Neuronal stem cell (in vitro differentiated cells): ENCODE measurements at regions not wholly inside any gene's neighbourhood (a gene's known extent, or its start where the extent isn't known, plus 50 kb on each side); places are given as distances from the start of the nearest gene placed in this dataset.
A peak's percentile ranks its signal among the peaks of the same experiment; 100 is the strongest.

Experiments used
- DNase-seq: peaks from one replicate; pipeline ENCODE4 v3.0.0-alpha.2; 2013; ENCODE audit warnings: low spot score
- H2AFZ ChIP-seq: one replicate; pipeline ENCODE4 v1.6.1; 2013; ENCODE audit warnings: mild to moderate bottlenecking, low read length, inconsistent platforms
- H2AK5ac ChIP-seq: 2 replicates; pipeline ENCODE4 v1.6.1; 2013; ENCODE audit warnings: low read depth, mild to moderate bottlenecking, inconsistent platforms, low read length, moderate library complexity, mixed read lengths
- H2BK120ac ChIP-seq: 2 replicates; pipeline ENCODE4 v1.6.1; 2013; ENCODE audit warnings: low read depth, mild to moderate bottlenecking, inconsistent platforms, low read length, moderate library complexity, mixed read lengths
- H2BK12ac ChIP-seq: one replicate; pipeline ENCODE4 v1.6.1; 2013; ENCODE audit warnings: low read length, inconsistent platforms
- H2BK15ac ChIP-seq: 2 replicates; pipeline ENCODE4 v1.6.1; 2013; ENCODE audit warnings: mild to moderate bottlenecking, low read length, inconsistent platforms, mixed read lengths
- H2BK5ac ChIP-seq: one replicate; pipeline ENCODE4 v1.6.1; 2013; ENCODE audit warnings: inconsistent platforms, mild to moderate bottlenecking, low read length, moderate library complexity
- H3K14ac ChIP-seq: one replicate; pipeline ENCODE4 v1.6.1; 2013; ENCODE audit warnings: low read length, inconsistent platforms
- H3K18ac ChIP-seq: 2 replicates; pipeline ENCODE4 v1.6.1; 2013; ENCODE audit warnings: low read length, inconsistent platforms
- H3K23ac ChIP-seq: 2 replicates; pipeline ENCODE4 v1.6.1; 2013; ENCODE audit warnings: low read depth, mild to moderate bottlenecking, mixed read lengths, low read length, inconsistent platforms; ENCODE audit not compliant: poor library complexity
- H3K27ac ChIP-seq: replicated peaks from 3 replicates; pipeline ENCODE4 v1.5.1; 2013; ENCODE audit warnings: low read length, inconsistent platforms
- H3K27me3 ChIP-seq, 3 experiments: 2 replicates each; pipeline ENCODE4 v1.6.1; 2013; ENCODE audit warnings: low read length in 3 of 3, mild to moderate bottlenecking in 2 of 3, inconsistent platforms in 1 of 3, low read depth in 1 of 3, mixed read lengths in 1 of 3, moderate library complexity in 1 of 3; ENCODE audit not compliant: control insufficient read depth in 3 of 3, insufficient read depth in 3 of 3
- H3K36me3 ChIP-seq, 2 donors: replicated peaks in 1 of 2; 2 replicates each; pipeline ENCODE4 v1.6.1; 2013; ENCODE audit warnings: low read length in 2 of 2; ENCODE audit not compliant: control insufficient read depth in 2 of 2, insufficient read depth in 2 of 2
- H3K4ac ChIP-seq: 2 replicates; pipeline ENCODE4 v1.6.1; 2013; ENCODE audit warnings: inconsistent platforms, mild to moderate bottlenecking, low read length, moderate library complexity
- H3K4me1 ChIP-seq, 2 donors: 1 replicate in 1 of 2; 2 replicates in 1 of 2; pipeline ENCODE4 v1.6.1; 2013; ENCODE audit warnings: low read length in 2 of 2, low read depth in 1 of 2; ENCODE audit not compliant: control insufficient read depth in 2 of 2, insufficient read depth in 1 of 2
- H3K4me2 ChIP-seq: one replicate; pipeline ENCODE4 v1.6.1; 2013; ENCODE audit warnings: mild to moderate bottlenecking, low read length, inconsistent platforms; ENCODE audit not compliant: insufficient read depth, poor library complexity, severe bottlenecking
- H3K4me3 ChIP-seq, 2 donors: 2 replicates each; pipeline ENCODE4 v1.5.1; 2013; ENCODE audit warnings: low read length in 2 of 2, mild to moderate bottlenecking in 2 of 2, inconsistent platforms in 1 of 2, moderate library complexity in 1 of 2
- H3K79me1 ChIP-seq: one replicate; pipeline ENCODE4 v1.6.1; 2013; ENCODE audit warnings: low read depth, mild to moderate bottlenecking, inconsistent platforms, low read length, moderate library complexity
- H3K9ac ChIP-seq: one replicate; pipeline ENCODE4 v1.6.1; 2013; ENCODE audit warnings: mild to moderate bottlenecking, low read depth, low read length, inconsistent platforms; ENCODE audit not compliant: poor library complexity
- H3K9me3 ChIP-seq, 2 donors: replicated peaks in 1 of 2; 2 replicates each; pipeline versions ENCODE3 to v1.6.1; 2013; ENCODE audit warnings: low read length in 2 of 2, mild to moderate bottlenecking in 2 of 2, inconsistent platforms in 1 of 2, low read depth in 1 of 2, mixed read lengths in 1 of 2, moderate library complexity in 1 of 2; ENCODE audit not compliant: control insufficient read depth in 2 of 2, insufficient read depth in 1 of 2
- H4K8ac ChIP-seq: one replicate; pipeline ENCODE4 v1.6.1; 2013; ENCODE audit warnings: low read depth, mild to moderate bottlenecking, inconsistent platforms, low read length, moderate library complexity
- H4K91ac ChIP-seq: one replicate; pipeline ENCODE4 v1.6.1; 2013; ENCODE audit warnings: low read length, low read depth, mild to moderate bottlenecking, inconsistent platforms; ENCODE audit not compliant: poor library complexity
- WGBS, 2 donors: extraction: QIAGEN DNeasy Blood & Tissue Kit; methylation state at CpG; one replicate each; pipeline ENCODE4 v1.1.7; 2013; ENCODE audit warnings: missing lambda C conversion rate in 2 of 2, mixed read lengths in 1 of 2; ENCODE audit not compliant: insufficient read length in 2 of 2, insufficient replicate concordance in 1 of 2; ENCODE audit errors: extremely low coverage in 2 of 2; 5-methylcytosine and 5-hydroxymethylcytosine counted together

DNA sequence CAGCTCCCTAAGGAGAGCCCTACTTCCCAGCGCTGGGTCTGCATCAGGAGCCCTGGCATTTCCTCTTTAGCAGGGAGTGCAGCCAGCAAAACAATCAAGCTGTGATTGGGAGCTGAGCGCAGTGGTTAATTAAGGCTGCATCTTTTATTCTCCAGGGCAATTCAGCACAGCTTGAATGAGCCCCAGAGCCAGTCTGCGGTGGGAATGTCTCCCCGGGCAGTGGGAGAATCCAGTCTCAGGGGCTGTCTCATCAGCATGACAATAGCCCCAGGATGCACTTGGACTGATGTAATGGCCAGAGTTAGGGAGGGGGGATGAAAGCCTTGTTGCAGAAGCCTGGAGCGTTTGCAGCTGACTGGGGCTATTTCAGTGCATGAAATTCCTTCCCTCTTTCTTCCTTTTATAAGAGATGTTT is 292.6 kb upstream of the SOX9 start:
- H3K4ac ChIP-seq: no peak overlapping the region
- no CpG with 5 or more reads among the region's 5 CpGs for WGBS, 2 donors
- H2AK5ac ChIP-seq: no peak overlapping the region
- no peak overlapping the region for H3K18ac ChIP-seq
- no peaks in the 10 kb centered on the region for H3K27me3 ChIP-seq
- H4K8ac ChIP-seq: no peak overlapping the region
- no peak overlapping the region for H3K23ac ChIP-seq
- H4K91ac ChIP-seq: no peak overlapping the region
- H2BK120ac ChIP-seq: no peak overlapping the region
- DNase-seq: peak; percentile 97
- H3K36me3 ChIP-seq: no peaks in the 10 kb centered on the region
- H3K4me2 ChIP-seq: no peak overlapping the region
- no peak overlapping the region for H2BK5ac ChIP-seq
- peaks cover 21 to 38% of the 10 kb centered on the region in 2 donors for H3K4me1 ChIP-seq
- no peaks in the 10 kb centered on the region for H3K79me1 ChIP-seq
- no peak overlapping the region for H2BK12ac ChIP-seq
- no peaks in the 10 kb centered on the region for H3K9me3 ChIP-seq
- no peak overlapping the region for H3K14ac ChIP-seq
- peak overlapping the region; percentile 63 for H2AFZ ChIP-seq
- H3K9ac ChIP-seq: no peak overlapping the region
- peak overlapping the region; percentile 98 for H3K27ac ChIP-seq
- no peak overlapping the region for H3K4me3 ChIP-seq
- no peak overlapping the region for H2BK15ac ChIP-seq

DNA sequence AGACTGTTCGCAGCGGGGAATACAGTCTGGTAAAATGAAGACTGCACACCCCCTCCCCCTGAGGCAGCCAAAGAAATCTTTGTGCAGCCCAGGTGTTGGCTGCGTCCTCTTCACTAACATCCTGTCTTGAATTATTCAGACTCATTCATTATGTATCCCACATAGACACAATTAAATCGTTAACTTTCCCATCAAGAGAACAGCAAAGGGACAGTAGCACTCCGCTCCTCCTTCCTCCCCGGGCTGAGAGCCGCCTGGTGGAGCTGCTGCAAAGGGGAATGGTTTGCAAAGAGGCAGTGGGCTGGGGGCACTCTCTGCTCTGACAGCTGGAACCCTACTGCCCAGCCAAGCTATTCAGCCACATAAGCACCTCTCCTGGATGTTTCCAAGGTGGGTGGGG is 290.0 kb upstream of the SOX9 start:
- WGBS, 2 donors: no CpG with 5 or more reads among the region's 7 CpGs
- Histone ChIP-seq H2AK5ac (no peak overlapping the region), H3K14ac (no peak overlapping the region), H3K23ac (no peak overlapping the region), H3K36me3 (no peaks in the 10 kb centered on the region), H3K4me1 (peaks cover 18 to 23% of the 10 kb centered on the region in 2 donors), H2BK12ac (peak overlapping the region; percentile 11), H3K27me3 (no peaks in the 10 kb centered on the region), H4K91ac (no peak overlapping the region), H2BK5ac (no peak overlapping the region), H2BK15ac (no peak overlapping the region), H3K9ac (no peak overlapping the region), H2AFZ (peak overlapping the region; percentile 49), H3K4me3 (no peak overlapping the region), H4K8ac (no peak overlapping the region), H3K9me3 (no peaks in the 10 kb centered on the region), H3K4ac (no peak overlapping the region), H2BK120ac (no peak overlapping the region), H3K79me1 (no peaks in the 10 kb centered on the region), H3K4me2 (no peak overlapping the region), H3K27ac (peak overlapping the region; percentile 17), H3K18ac (peak overlapping the region; percentile 1)
- no peak for DNase-seq

DNA sequence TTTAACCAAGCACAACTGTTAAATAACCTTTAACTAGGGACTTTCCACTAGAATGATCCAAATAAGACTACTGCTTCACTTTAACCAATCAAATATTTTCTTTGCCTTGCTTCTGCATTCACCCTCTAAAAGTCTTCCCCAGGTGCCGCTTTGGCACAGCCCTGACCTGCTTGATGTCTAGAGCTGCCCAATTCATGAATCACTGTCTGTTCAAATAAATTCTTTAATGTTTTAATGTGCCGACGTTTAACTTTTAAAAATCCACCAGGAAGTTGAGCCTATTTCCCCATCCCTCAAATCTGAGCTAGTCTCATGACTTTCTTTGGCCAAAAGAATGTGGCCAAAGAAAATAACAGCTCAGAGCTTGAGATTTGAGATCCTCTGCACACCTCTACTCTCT is 277.8 kb upstream of the SOX9 start:
- peaks cover 0 to 2% of the 10 kb centered on the region in 2 donors for H3K4me1 ChIP-seq

DNA sequence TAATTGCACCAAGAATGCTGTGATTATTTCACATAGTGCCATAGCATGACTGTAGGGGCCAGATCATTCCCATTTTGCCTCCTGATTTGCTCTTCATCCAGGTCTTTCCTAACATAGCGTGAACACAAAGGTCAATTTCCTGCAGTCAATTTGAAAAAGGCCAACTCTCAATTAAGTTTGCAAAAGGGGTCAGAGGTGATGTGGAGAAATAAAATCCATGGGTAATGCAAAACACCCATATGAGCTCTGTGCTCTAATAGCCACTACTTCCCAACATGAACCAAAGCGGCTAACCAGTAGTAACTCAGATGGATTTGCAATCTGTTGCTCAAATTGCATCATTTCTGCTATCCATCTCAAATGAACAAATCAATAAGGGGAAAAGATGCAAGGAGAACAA is 275.5 kb upstream of the SOX9 start:
- Histone ChIP-seq H3K18ac (no peak overlapping the region), H2AK5ac (no peak overlapping the region), H2BK120ac (no peak overlapping the region), H3K4me1 (peaks cover 0 to 2% of the 10 kb centered on the region in 2 donors), H3K27me3 (no peaks in the 10 kb centered on the region), H3K4me3 (no peak overlapping the region), H3K9ac (no peak overlapping the region), H2BK12ac (no peak overlapping the region), H2AFZ (no peak overlapping the region), H3K14ac (no peak overlapping the region), H3K27ac (no peak overlapping the region), H3K9me3 (no peaks in the 10 kb centered on the region), H3K4me2 (no peak overlapping the region), H2BK5ac (no peak overlapping the region), H4K91ac (no peak overlapping the region), H4K8ac (no peak overlapping the region), H3K79me1 (no peaks in the 10 kb centered on the region), H3K4ac (no peak overlapping the region), H2BK15ac (no peak overlapping the region), H3K36me3 (no peaks in the 10 kb centered on the region), H3K23ac (no peak overlapping the region)
- no peak for DNase-seq
- WGBS, 2 donors: no CpG with 5 or more reads among the region's 2 CpGs

More for the DNA sequence above, 277.8 kb upstream of the SOX9 start:
- Histone ChIP-seq H3K27me3 (no peaks in the 10 kb centered on the region), H2AK5ac (no peak overlapping the region), H3K79me1 (no peaks in the 10 kb centered on the region), H3K36me3 (no peaks in the 10 kb centered on the region), H2AFZ (no peak overlapping the region), H3K9me3 (no peaks in the 10 kb centered on the region), H3K27ac (no peak overlapping the region), H2BK5ac (no peak overlapping the region), H3K14ac (no peak overlapping the region), H3K23ac (no peak overlapping the region), H3K4me3 (no peak overlapping the region), H4K91ac (no peak overlapping the region), H3K4ac (no peak overlapping the region), H3K18ac (no peak overlapping the region), H4K8ac (no peak overlapping the region), H3K4me2 (no peak overlapping the region), H2BK12ac (no peak overlapping the region), H2BK15ac (no peak overlapping the region), H2BK120ac (no peak overlapping the region), H3K9ac (no peak overlapping the region)
- DNase-seq: no peak
- no CpG with 5 or more reads among the region's 3 CpGs for WGBS, 2 donors
